Kidney (tissue), 13 donors: ENCODE measurements at regions not wholly inside any gene's neighbourhood (a gene's known extent, or its start where the extent isn't known, plus 50 kb on each side); places are given as distances from the start of the nearest gene placed in this dataset.

Source experiments
- DNase-seq, 5 donors: peaks; one replicate each; pipeline ENCODE4 v3.0.0-alpha.2; 2013 to 2020
- FAIRE-seq: peaks from 2 replicates; lab custom pipeline; 2012; peaks lifted over from hg19 to GRCh38; lab: Jason Lieb, UNC
- H3K27ac ChIP-seq, 2 donors: one replicate each; pipeline ENCODE4 v1.7.0; 2013; ENCODE audit warnings: low read depth in 2 of 2, low read length in 2 of 2, inconsistent platforms in 1 of 2
- H3K27me3 ChIP-seq: one replicate; pipeline ENCODE4 v1.7.1; 2013; ENCODE audit warnings: low read length, inconsistent platforms; ENCODE audit not compliant: control insufficient read depth, insufficient read depth
- H3K36me3 ChIP-seq, 3 donors: one replicate each; pipeline versions ENCODE4 v1.7.0 to v1.7.1; 2013; ENCODE audit warnings: low read length in 3 of 3, control low read depth in 1 of 3, inconsistent platforms in 1 of 3; ENCODE audit not compliant: insufficient read depth in 3 of 3, control insufficient read depth in 2 of 3
- H3K4me1 ChIP-seq, 3 donors: one replicate each; pipeline versions ENCODE4 v1.7.0 to v1.7.1; 2013; ENCODE audit warnings: low read length in 3 of 3, inconsistent platforms in 1 of 3, low read depth in 1 of 3; ENCODE audit not compliant: control insufficient read depth in 2 of 3, insufficient read depth in 2 of 3
- H3K4me3 ChIP-seq, 3 donors: one replicate each; pipeline versions ENCODE4 v1.7.0 to v1.8.1; 2013; ENCODE audit warnings: low read length in 3 of 3, control low read depth in 1 of 3, inconsistent platforms in 1 of 3
- H3K9ac ChIP-seq, 3 donors: one replicate each; pipeline versions ENCODE4 v1.7.0 to v1.7.1; 2013; ENCODE audit warnings: low read length in 3 of 3, control low read depth in 1 of 3, inconsistent platforms in 1 of 3
- H3K9me3 ChIP-seq, 3 donors: one replicate each; pipeline versions ENCODE4 v1.7.0 to v1.7.1; 2013; ENCODE audit warnings: low read length in 3 of 3, control low read depth in 1 of 3, inconsistent platforms in 1 of 3; ENCODE audit not compliant: control insufficient read depth in 2 of 3, insufficient read depth in 1 of 3
- intact Hi-C: fragments of 100-400 bp; cut with DNase I; formaldehyde crosslinking; loops from one replicate; pipeline ENCODE4 v1.11.1; 2022
- TF ChIP-seq, protein P1 (sequence below): IDR thresholded peaks from 3 replicates; pipeline ENCODE4 v1.5.1; 2012; ENCODE audit warnings: mild to moderate bottlenecking, moderate library complexity, borderline replicate concordance; ENCODE audit not compliant: insufficient read depth; ENCODE audit errors: extremely low read depth
- donor health status: control.
- donor health status: control.
- donor health status: control.
- donor health status: control.
- donor health status: control.
- donor health status: DM: yes; HTN: yes; CAD: no.
- donor health status: Normal renal cell carcinoma (clear cell type).

- TF ChIP-seq, protein P1, sequence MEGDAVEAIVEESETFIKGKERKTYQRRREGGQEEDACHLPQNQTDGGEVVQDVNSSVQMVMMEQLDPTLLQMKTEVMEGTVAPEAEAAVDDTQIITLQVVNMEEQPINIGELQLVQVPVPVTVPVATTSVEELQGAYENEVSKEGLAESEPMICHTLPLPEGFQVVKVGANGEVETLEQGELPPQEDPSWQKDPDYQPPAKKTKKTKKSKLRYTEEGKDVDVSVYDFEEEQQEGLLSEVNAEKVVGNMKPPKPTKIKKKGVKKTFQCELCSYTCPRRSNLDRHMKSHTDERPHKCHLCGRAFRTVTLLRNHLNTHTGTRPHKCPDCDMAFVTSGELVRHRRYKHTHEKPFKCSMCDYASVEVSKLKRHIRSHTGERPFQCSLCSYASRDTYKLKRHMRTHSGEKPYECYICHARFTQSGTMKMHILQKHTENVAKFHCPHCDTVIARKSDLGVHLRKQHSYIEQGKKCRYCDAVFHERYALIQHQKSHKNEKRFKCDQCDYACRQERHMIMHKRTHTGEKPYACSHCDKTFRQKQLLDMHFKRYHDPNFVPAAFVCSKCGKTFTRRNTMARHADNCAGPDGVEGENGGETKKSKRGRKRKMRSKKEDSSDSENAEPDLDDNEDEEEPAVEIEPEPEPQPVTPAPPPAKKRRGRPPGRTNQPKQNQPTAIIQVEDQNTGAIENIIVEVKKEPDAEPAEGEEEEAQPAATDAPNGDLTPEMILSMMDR, result no peak
- intact Hi-C loops, result no loop called here
- Histone ChIP-seq H3K27ac (no peak overlapping the region), H3K9ac (no peak overlapping the region), H3K4me3 (no peak overlapping the region), H3K36me3 (no peaks in the 10 kb centered on the region), H3K9me3 (no peaks in the 10 kb centered on the region), H3K27me3 (no peaks in the 10 kb centered on the region), H3K4me1 (peaks cover 0 to 19% (median 6%) of the 10 kb centered on the region in 3 donors)
- DNase-seq (no peak), FAIRE-seq (no peak)
Measured at GRCh38 chr18:61756244-61756643, 136.6 kb downstream of the RNF152 start.

- DNase-seq, result no peak
- no peak overlapping the region for H3K4me3 ChIP-seq
- no peak overlapping the region for H3K9ac ChIP-seq
- H3K36me3 ChIP-seq, result no peaks in the 10 kb centered on the region
- H3K4me1 ChIP-seq, result peaks cover 0 to 19% (median 6%) of the 10 kb centered on the region in 3 donors
- TF ChIP-seq, protein P1, result no peak
- no peak for FAIRE-seq
- intact Hi-C loops, result no loop called here
- no peaks in the 10 kb centered on the region for H3K9me3 ChIP-seq
- H3K27me3 ChIP-seq, result no peaks in the 10 kb centered on the region
- peak overlapping the region in 1 of 2 donors; percentile 26 for H3K27ac ChIP-seq
Measured at GRCh38 chr18:61755555-61755954, 137.3 kb downstream of the RNF152 start.

- intact Hi-C loops, result no loop called here
- H3K9me3 ChIP-seq, result no peaks in the 10 kb centered on the region
Measured at GRCh38 chr18:61754039-61754583, 138.7 kb downstream of the RNF152 start.

More at GRCh38 chr18:61754039-61754583, 138.7 kb downstream of the RNF152 start:
- FAIRE-seq (no peak), DNase-seq (no peak)
- peak overlapping the region in 1 of 2 donors; percentile 7 for H3K27ac ChIP-seq
- no peaks in the 10 kb centered on the region for H3K27me3 ChIP-seq
- TF ChIP-seq, protein P1, result no peak
- H3K4me1 ChIP-seq, result peaks cover 0 to 20% (median 6%) of the 10 kb centered on the region in 3 donors
- no peaks in the 10 kb centered on the region for H3K36me3 ChIP-seq
- no peak overlapping the region for H3K9ac ChIP-seq
- H3K4me3 ChIP-seq, result no peak overlapping the region
